K562 (cell line): ENCODE measurements at regions not wholly inside any gene's neighbourhood (a gene's known extent, or its start where the extent isn't known, plus 50 kb on each side); places are given as distances from the start of the nearest gene placed in this dataset.
"Not testable (repeated sequence)": the region's sequence is repeated elsewhere in the genome, so short reads cannot be mapped to it uniquely, and the experiment has no call there.

ENCODE experiments used
- ATAC-seq: fragments of 200-7000 bp; cut with Tn5 transposase; 3 replicates; pipeline ENCODE4 v1.9.1; 2020; ENCODE audit warnings: moderate library complexity
- BruUV-seq: library from RNA; stranded (reverse); fragments of 400-500 nt; replicated peaks from 2 replicates; lab custom pipeline; 2021; lab: Mats Ljungman, UMichigan
- CTCF ChIA-PET: fragments of 300-600 bp; formaldehyde crosslinking; extraction: SDS; loops from one replicate; lab custom pipeline; 2021; ENCODE audit warnings: low intra/inter-chr PET ratio; lab: Yijun Ruan, JAX
- POLR2A ChIA-PET: fragments of 300-600, 350-650 bp; sonication (Branson Sonifier 250); formaldehyde crosslinking; extraction: SDS; loops from one replicate; lab custom pipeline; 2021; ENCODE audit warnings: antibody characterized with exemption, inconsistent platforms; lab: Yijun Ruan, JAX
- DNase-seq, 4 experiments: peaks; one replicate each; pipeline versions ENCODE4 v3.0.0 to v3.0.0-alpha.2; 2011 to 2018; ENCODE audit warnings: low spot score in 3 of 4, mixed read lengths in 3 of 4; ENCODE audit errors: extremely low read depth in 1 of 4
- FAIRE-seq: peaks from 2 replicates; lab custom pipeline; 2011; peaks lifted over from hg19 to GRCh38; lab: Jason Lieb, UNC
- H2AFZ ChIP-seq: 2 replicates; pipeline ENCODE4 v1.6.0; 2011; ENCODE audit warnings: low read depth, low read length, control low read depth, inconsistent platforms
- H3K27ac ChIP-seq: fragments of 200-600 bp; 3 replicates; pipeline ENCODE4 v1.8.0; 2011; ENCODE audit warnings: low read depth, mild to moderate bottlenecking, control low read depth, inconsistent platforms, low read length, moderate library complexity, mixed read lengths; ENCODE audit errors: extremely low read depth
- H3K27me3 ChIP-seq, 2 experiments: fragments of 300-600 bp in 1 of 2; 2 replicates in 1 of 2; 3 replicates in 1 of 2; pipeline versions ENCODE4 v1.6.0 to v1.8.0; 2011; ENCODE audit warnings: inconsistent platforms in 2 of 2, low read length in 2 of 2, mild to moderate bottlenecking in 1 of 2, mixed read lengths in 1 of 2, moderate library complexity in 1 of 2; ENCODE audit not compliant: control insufficient read depth in 2 of 2, insufficient read depth in 2 of 2
- H3K36me3 ChIP-seq: fragments of 300-600 bp; 3 replicates; pipeline ENCODE4 v1.8.0; 2011; ENCODE audit warnings: mild to moderate bottlenecking, low read length, inconsistent platforms; ENCODE audit not compliant: control insufficient read depth, insufficient read depth
- H3K4me1 ChIP-seq, 2 experiments: fragments of 200-600 bp in 1 of 2; replicated peaks in 1 of 2; 2 replicates in 1 of 2; 3 replicates in 1 of 2; pipeline versions ENCODE4 v1.5.1 to v1.8.0; 2011; ENCODE audit warnings: inconsistent platforms in 2 of 2, low read length in 2 of 2, mild to moderate bottlenecking in 1 of 2, mixed read lengths in 1 of 2, moderate library complexity in 1 of 2; ENCODE audit not compliant: control insufficient read depth in 2 of 2, insufficient read depth in 2 of 2
- H3K4me2 ChIP-seq: 2 replicates; pipeline ENCODE4 v1.6.1; 2011; ENCODE audit warnings: low read length, control low read depth, inconsistent platforms, mixed read lengths; ENCODE audit not compliant: insufficient read depth
- H3K4me3 ChIP-seq: fragments of 200-600 bp; sonication (generic), shearing (Covaris generic); 2 replicates; pipeline ENCODE4 v1.5.1; 2016; ENCODE audit warnings: control low read depth, inconsistent platforms
- H3K79me2 ChIP-seq: fragments of 200-600 bp; 3 replicates; pipeline ENCODE4 v1.8.0; 2011; ENCODE audit warnings: low read length, inconsistent platforms; ENCODE audit not compliant: control insufficient read depth, insufficient read depth
- H3K9ac ChIP-seq, 2 experiments: 2 replicates each; pipeline versions ENCODE4 v1.6.0 to v1.6.1; 2011; ENCODE audit warnings: low read depth in 2 of 2, low read length in 2 of 2, control low read depth in 1 of 2, inconsistent platforms in 1 of 2, mild to moderate bottlenecking in 1 of 2, mixed read lengths in 1 of 2; ENCODE audit not compliant: insufficient read depth in 1 of 2
- H3K9me1 ChIP-seq: one replicate; pipeline ENCODE4 v1.6.0; 2011; ENCODE audit warnings: inconsistent platforms, mild to moderate bottlenecking, low read length, moderate library complexity; ENCODE audit not compliant: control insufficient read depth, insufficient read depth
- H3K9me3 ChIP-seq: replicated peaks from 2 replicates; pipeline ENCODE4 v1.5.1; 2011; ENCODE audit warnings: low read depth, low read length, inconsistent platforms; ENCODE audit not compliant: control insufficient read depth, insufficient read depth
- H4K20me1 ChIP-seq: replicated peaks from 2 replicates; pipeline ENCODE4 v1.6.1; 2011; ENCODE audit warnings: low read length, inconsistent platforms, mixed read lengths; ENCODE audit not compliant: control insufficient read depth, insufficient read depth
- C11orf30 ChIP-seq: fragments of 450-650 bp; IDR thresholded peaks from 2 replicates; pipeline ENCODE4 v1.6.1; 2016; ENCODE audit warnings: low read depth, mild to moderate bottlenecking
- HNRNPK ChIP-seq: fragments of 200-400 bp; formaldehyde crosslinking; IDR thresholded peaks from one replicate; pipeline ENCODE4 v1.6.1; 2018; ENCODE audit warnings: mild to moderate bottlenecking, low read depth, low read length; ENCODE audit not compliant: poor library complexity, severe bottlenecking
- MAFF ChIP-seq: IDR thresholded peaks from 2 replicates; pipeline ENCODE4 v1.6.1; 2012; ENCODE audit warnings: low read length, improper control_type of control experiment
- MAFG ChIP-seq: fragments of 450-650 bp; conservative IDR thresholded peaks from 2 replicates; pipeline ENCODE4 v1.6.1; 2016; ENCODE audit warnings: missing genetic modification characterization, missing compliant biosample characterization
- MAFK ChIP-seq: IDR thresholded peaks from 2 replicates; pipeline ENCODE4 v1.6.1; 2011; ENCODE audit warnings: low read length, improper control_type of control experiment
- RBM39 ChIP-seq: fragments of 200-400 bp; formaldehyde crosslinking; optimal IDR thresholded peaks from 2 replicates; pipeline ENCODE3; 2018; ENCODE audit warnings: low read depth, low read length
- TEAD1 ChIP-seq, 2 experiments: fragments of 450-650 bp in 1 of 2; sonication (generic) in 1 of 2; formaldehyde crosslinking; IDR thresholded peaks; 2 replicates each; pipeline versions ENCODE4 v1.4.0 to v1.8.0; 2020 to 2022; ENCODE audit warnings: mild to moderate bottlenecking in 2 of 2, missing genetic modification reagents in 1 of 2
- ZBED1 ChIP-seq: IDR thresholded peaks from 2 replicates; pipeline ENCODE4 v1.6.1; 2014
- ZNF316 ChIP-seq: fragments of 450-650 bp; IDR thresholded peaks from 2 replicates; pipeline ENCODE4 v1.6.1; 2016
- whole genome bisulfite sequencing: fragments of 100-300 bp; shearing (Covaris generic); methylation state at CpG from one replicate; pipeline ENCODE4 v1.1.6; 2016; ENCODE audit warnings: low coverage, mixed read lengths; ENCODE audit not compliant: insufficient coverage; ENCODE audit errors: missing lambda C conversion rate; 5-methylcytosine and 5-hydroxymethylcytosine counted together
- in situ Hi-C: fragments of 300-500 bp; cut with MboI; formaldehyde crosslinking; loops from 4 replicates; pipeline ENCODE4 v1.15.0; 2018; ENCODE audit warnings: inconsistent platforms, mixed read lengths
- intact Hi-C: fragments of 100-400 bp; cut with micrococcal nuclease; formaldehyde crosslinking; loops from 2 replicates; pipeline ENCODE4 v1.14.2; 2022
- TF ChIP-seq, protein P1 (sequence below): IDR thresholded peaks from 2 replicates; pipeline ENCODE4 v1.6.1; 2012; ENCODE audit warnings: low read depth, low read length, improper control_type of control experiment, borderline replicate concordance

DNA sequence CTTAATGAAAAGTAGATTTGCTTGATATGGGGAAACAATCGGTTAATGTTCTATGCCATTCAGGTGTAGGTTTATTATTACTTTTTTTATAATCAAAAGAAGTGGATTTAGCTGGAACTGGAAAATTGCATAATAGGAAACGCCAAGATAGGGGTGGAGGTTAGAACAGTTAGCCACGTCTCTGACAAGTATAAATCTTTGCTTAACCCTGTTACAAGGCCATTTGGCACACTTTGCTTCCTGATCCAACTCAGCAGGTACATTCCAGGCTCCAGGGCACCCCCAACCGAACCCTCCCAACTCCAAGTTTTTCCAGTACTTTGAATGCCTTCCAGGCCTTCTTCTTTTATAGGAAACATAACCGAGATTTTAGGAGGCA, 50.6 kb upstream of the ACSL4 start (continued):
- TF ChIP-seq, protein P1, sequence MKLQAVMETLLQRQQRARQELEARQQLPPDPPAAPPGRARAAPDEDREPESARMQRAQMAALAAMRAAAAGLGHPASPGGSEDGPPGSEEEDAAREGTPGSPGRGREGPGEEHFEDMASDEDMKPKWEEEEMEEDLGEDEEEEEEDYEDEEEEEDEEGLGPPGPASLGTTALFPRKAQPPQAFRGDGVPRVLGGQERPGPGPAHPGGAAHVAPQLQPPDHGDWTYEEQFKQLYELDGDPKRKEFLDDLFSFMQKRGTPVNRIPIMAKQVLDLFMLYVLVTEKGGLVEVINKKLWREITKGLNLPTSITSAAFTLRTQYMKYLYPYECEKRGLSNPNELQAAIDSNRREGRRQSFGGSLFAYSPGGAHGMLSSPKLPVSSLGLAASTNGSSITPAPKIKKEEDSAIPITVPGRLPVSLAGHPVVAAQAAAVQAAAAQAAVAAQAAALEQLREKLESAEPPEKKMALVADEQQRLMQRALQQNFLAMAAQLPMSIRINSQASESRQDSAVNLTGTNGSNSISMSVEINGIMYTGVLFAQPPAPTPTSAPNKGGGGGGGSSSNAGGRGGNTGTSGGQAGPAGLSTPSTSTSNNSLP, result no peak
- no peak for TF ChIP-seq HNRNPK
- no peak for TF ChIP-seq ZBED1

DNA sequence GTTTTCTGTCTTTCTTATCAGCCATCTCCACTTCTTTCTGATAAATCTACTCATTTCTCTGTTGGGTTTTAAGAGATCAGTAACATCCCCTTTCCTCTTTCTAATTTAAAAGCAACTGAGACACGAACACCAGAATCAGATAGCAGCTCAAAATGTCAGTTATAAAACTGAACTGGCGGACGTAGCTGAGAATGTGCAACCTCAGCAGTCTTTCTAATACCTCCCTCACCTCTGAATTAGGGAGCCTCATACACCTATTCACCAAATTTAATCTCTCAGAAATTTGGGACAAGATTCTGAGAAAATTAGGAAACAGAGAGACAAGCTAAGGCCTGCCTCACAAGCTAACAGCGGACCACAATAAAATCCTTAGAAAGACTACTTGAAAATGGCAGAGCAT, 52.0 kb upstream of the ACSL4 start:
- Histone ChIP-seq H3K4me3 (no peak overlapping the region), H3K27me3 (no peaks in the 10 kb centered on the region), H3K79me2 (no peaks in the 10 kb centered on the region), H3K9me1 (no peaks in the 10 kb centered on the region), H3K9ac (no peak overlapping the region), H4K20me1 (no peaks in the 10 kb centered on the region), H3K36me3 (no peaks in the 10 kb centered on the region), H3K4me1 (no peaks in the 10 kb centered on the region; a peak in 1 of 5 replicates), H3K27ac (no peak overlapping the region), H2AFZ (no peak overlapping the region; the same call in 1 of the 2 replicates), H3K9me3 (no peaks in the 10 kb centered on the region), H3K4me2 (no peak overlapping the region)
- CTCF ChIA-PET, result no interaction called here
- no peak for DNase-seq
- 33% methylated on average over 4 of the region's 4 CpGs for WGBS
- FAIRE-seq, result no peak
- no TSS peak for BruUV-seq
- POLR2A ChIA-PET, result interaction anchor here (2.2 kb wide), 1 partner anchor 10 kb away, joined by 6 read pairs; no protein-coding TSS in a partner anchor
- TF ChIP-seq ZNF316 (peak; percentile 88), MAFF (peak; percentile 89), MAFG (tag) (peak; percentile 86), MAFK (peak; percentile 92), C11orf30 (peak; percentile 86), RBM39 (no peak), TEAD1 (CRISPR knock-in tag; IDR thresholded peaks at IDR 0.05) (no peak)
- ATAC-seq, result no peak
- intact Hi-C loops, result no loop called here
- in situ Hi-C loops, result no loop called here

DNA sequence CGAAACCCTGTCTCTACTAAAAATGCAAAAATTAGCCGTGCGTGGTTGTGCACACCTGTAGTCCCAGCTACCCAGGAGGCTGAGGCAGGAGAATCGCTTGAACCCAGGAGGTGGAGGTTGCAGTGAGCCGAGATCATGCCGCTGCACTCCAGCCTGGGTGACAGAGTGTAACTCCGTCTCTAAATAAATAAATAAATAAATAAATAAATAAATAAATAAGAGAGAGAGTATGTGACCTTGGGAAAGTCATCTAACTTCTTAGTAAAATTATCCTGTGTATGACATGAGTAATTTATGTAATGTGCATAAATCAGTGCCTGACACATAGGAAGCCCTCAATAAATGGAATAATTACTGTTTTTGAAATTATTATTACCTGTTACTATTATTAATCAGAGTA, 57.5 kb upstream of the ACSL4 start:
- H3K9me1 ChIP-seq, H3K27me3 ChIP-seq, H3K4me1 ChIP-seq, CTCF ChIA-PET, POLR2A ChIA-PET, H3K9me3 ChIP-seq, H3K4me2 ChIP-seq, intact Hi-C loops, H2AFZ ChIP-seq, H3K9ac ChIP-seq, DNase-seq, ATAC-seq, H3K79me2 ChIP-seq, in situ Hi-C loops, FAIRE-seq, H3K36me3 ChIP-seq, BruUV-seq, H3K27ac ChIP-seq, H3K4me3 ChIP-seq, H4K20me1 ChIP-seq: not testable (repeated sequence)
- 53% methylated on average over 5 of the region's 7 CpGs for WGBS
